HCT116 (cell line): ENCODE measurements at regions not wholly inside any gene's neighbourhood (a gene's known extent, or its start where the extent isn't known, plus 50 kb on each side); places are given as distances from the start of the nearest gene placed in this dataset.

Experiments
- ATAC-seq: fragments of 200-7000 bp; cut with Tn5 transposase; 2 replicates; pipeline ENCODE4 v1.9.1; 2020; ENCODE audit warnings: mild to moderate bottlenecking, moderate library complexity
- BruUV-seq: library from RNA; stranded (reverse); fragments of 400-500 nt; replicated peaks from 2 replicates; lab custom pipeline; 2021; lab: Mats Ljungman, UMichigan
- CTCF ChIA-PET: fragments of 300-600 bp; sonication (Branson Sonifier 250); formaldehyde crosslinking; loops from one replicate; lab custom pipeline; 2021; ENCODE audit warnings: antibody characterized with exemption; lab: Charles Lee
- POLR2A ChIA-PET: fragments of 300-600, 350-600 bp; sonication (Branson Sonifier 250); formaldehyde crosslinking; loops from one replicate; lab custom pipeline; 2021; ENCODE audit warnings: antibody characterized with exemption; lab: Charles Lee
- RAD21 ChIA-PET, 2 experiments: fragments of 300-600 bp; sonication (Branson Sonifier 250); formaldehyde crosslinking; loops; one replicate each; lab custom pipeline; 2023; ENCODE audit warnings: low total read pairs in 2 of 2; ENCODE audit not compliant: uncharacterized antibody in 2 of 2, unreplicated experiment in 2 of 2, low non-redundant PET in 1 of 2; lab: Charles Lee
- DNase-seq: peaks from one replicate; pipeline ENCODE4 v3.0.0-alpha.2; 2010; ENCODE audit warnings: low read depth, low spot score
- H2AFZ ChIP-seq: fragments of 200-600 bp; shearing (Covaris generic), sonication (generic); 2 replicates; pipeline ENCODE4 v1.6.1; 2017; ENCODE audit warnings: low read depth, mixed run types, mixed read lengths, antibody characterized with exemption, low read length; ENCODE audit not compliant: poor library complexity, severe bottlenecking
- H3K27ac ChIP-seq: 2 replicates; pipeline ENCODE4 v1.5.1; 2012; ENCODE audit warnings: low read depth, low read length
- H3K27me3 ChIP-seq: fragments of 200-600 bp; sonication (generic); 2 replicates; pipeline ENCODE4 v1.6.1; 2016; ENCODE audit warnings: mixed run types, low read length, mixed read lengths; ENCODE audit not compliant: insufficient read depth
- H3K36me3 ChIP-seq, 2 experiments: fragments of 200-500 bp in 1 of 2; fragments of 200-600 bp in 1 of 2; sonication (Bioruptor generic) in 1 of 2; sonication (generic) in 1 of 2; 2 replicates each; pipeline versions ENCODE4 v1.5.1 to v1.6.1; 2014 to 2016; ENCODE audit warnings: low read length in 2 of 2, inconsistent platforms in 1 of 2, mixed read lengths in 1 of 2, mixed run types in 1 of 2; ENCODE audit not compliant: insufficient read depth in 2 of 2, control insufficient read depth in 1 of 2
- H3K4me1 ChIP-seq, 2 experiments: fragments of 200-600 bp in 1 of 2; sonication (generic) in 1 of 2; 2 replicates each; pipeline versions ENCODE4 v1.5.1 to v1.6.1; 2012 to 2017; ENCODE audit warnings: low read length in 2 of 2, inconsistent platforms in 1 of 2, mild to moderate bottlenecking in 1 of 2, mixed read lengths in 1 of 2, mixed run types in 1 of 2, moderate library complexity in 1 of 2; ENCODE audit not compliant: insufficient read depth in 2 of 2, control insufficient read depth in 1 of 2
- H3K4me2 ChIP-seq: fragments of 200-600 bp; sonication (generic); 2 replicates; pipeline ENCODE4 v1.6.1; 2017; ENCODE audit warnings: mixed run types, low read length, mixed read lengths
- H3K4me3 ChIP-seq, 2 experiments: fragments of 200-600 bp in 1 of 2; sonication (generic) in 1 of 2; replicated peaks in 1 of 2; 2 replicates each; pipeline ENCODE4 v1.5.1; 2011 to 2016; ENCODE audit warnings: low read length in 2 of 2, control low read depth in 1 of 2, low read depth in 1 of 2, mild to moderate bottlenecking in 1 of 2, mixed read lengths in 1 of 2, mixed run types in 1 of 2
- H3K79me2 ChIP-seq: fragments of 200-600 bp; sonication (generic); 2 replicates; pipeline ENCODE4 v1.6.1; 2017; ENCODE audit warnings: mild to moderate bottlenecking, mixed run types, low read length, moderate library complexity, mixed read lengths; ENCODE audit not compliant: insufficient read depth
- H3K9ac ChIP-seq: fragments of 200-600 bp; sonication (generic); 2 replicates; pipeline ENCODE4 v1.6.1; 2016; ENCODE audit warnings: low read length, mixed read lengths
- H3K9me2 ChIP-seq: fragments of 200-600 bp; sonication (generic), shearing (Covaris generic); 2 replicates; pipeline ENCODE4 v1.6.1; 2017; ENCODE audit warnings: mixed run types, mild to moderate bottlenecking, moderate library complexity; ENCODE audit not compliant: insufficient read depth
- H3K9me3 ChIP-seq, 2 experiments: fragments of 200-500 bp in 1 of 2; fragments of 200-600 bp in 1 of 2; sonication (Bioruptor generic) in 1 of 2; sonication (generic) in 1 of 2; 2 replicates each; pipeline ENCODE4 v1.6.1; 2014 to 2017; ENCODE audit warnings: low read length in 2 of 2, mixed read lengths in 2 of 2, inconsistent platforms in 1 of 2, low read depth in 1 of 2, mild to moderate bottlenecking in 1 of 2, mixed run types in 1 of 2, moderate library complexity in 1 of 2; ENCODE audit not compliant: control insufficient read depth in 1 of 2, insufficient read depth in 1 of 2
- H4K20me1 ChIP-seq: fragments of 200-600 bp; sonication (generic), shearing (Covaris generic); 2 replicates; pipeline ENCODE4 v1.6.1; 2017; ENCODE audit warnings: mixed run types, mild to moderate bottlenecking, moderate library complexity; ENCODE audit not compliant: insufficient read depth
- ATF3 ChIP-seq: IDR thresholded peaks from 2 replicates; pipeline ENCODE4 v1.6.1; 2012
- JUND ChIP-seq: IDR thresholded peaks from 2 replicates; pipeline ENCODE4 v1.6.1; 2012
- MAX ChIP-seq: IDR thresholded peaks from 2 replicates; pipeline ENCODE4 v1.6.1; 2012
- POLR2AphosphoS5 ChIP-seq: IDR thresholded peaks from 2 replicates; pipeline ENCODE4 v1.6.1; 2011; ENCODE audit warnings: mild to moderate bottlenecking, low read depth, low read length, moderate library complexity
- SIN3A ChIP-seq: IDR thresholded peaks from 2 replicates; pipeline ENCODE4 v1.6.1; 2012; ENCODE audit warnings: low read depth
- intact Hi-C: fragments of 100-400 bp; cut with micrococcal nuclease; formaldehyde crosslinking; loops from 2 replicates; pipeline ENCODE4 v1.10.0; 2022

- intact Hi-C loops, result no loop called here
- CTCF ChIA-PET, result no interaction called here
These were observed 577.8 kb downstream of the PYDC2 start for GRCh38 chr3:192038726-192039125.

GRCh38 chr3:192039593-192039992, 578.6 kb downstream of the PYDC2 start:
- no peak overlapping the region for H3K4me2 ChIP-seq
- ChIA-PET POLR2A (interaction anchor here (0.6 kb wide), 1 partner anchor 110 kb away, joined by 4 read pairs; no protein-coding TSS in a partner anchor), CTCF (no interaction called here), RAD21 (no interaction called here)
- no peaks in the 10 kb centered on the region for H3K27me3 ChIP-seq
- no peak overlapping the region for H3K9ac ChIP-seq
- BruUV-seq, result no TSS peak
- H3K27ac ChIP-seq, result no peak overlapping the region
- no peaks in the 10 kb centered on the region for H4K20me1 ChIP-seq
- no peaks in the 10 kb centered on the region for H3K4me1 ChIP-seq
- no peaks in the 10 kb centered on the region for H3K36me3 ChIP-seq
- H3K79me2 ChIP-seq, result no peaks in the 10 kb centered on the region
- H2AFZ ChIP-seq, result no peak overlapping the region
- ATAC-seq (no peak), DNase-seq (no peak)
- no peaks in the 10 kb centered on the region for H3K9me3 ChIP-seq
- H3K4me3 ChIP-seq, result no peak overlapping the region
- no peak for TF ChIP-seq SIN3A
- no peak for TF ChIP-seq POLR2AphosphoS5
- intact Hi-C loops, result no loop called here
- no peaks in the 10 kb centered on the region for H3K9me2 ChIP-seq

More at GRCh38 chr3:192038726-192039125, 577.8 kb downstream of the PYDC2 start:
- RAD21 ChIA-PET, result no interaction called here
- no TSS peak for BruUV-seq
- H3K79me2 ChIP-seq, result no peaks in the 10 kb centered on the region
- no peaks in the 10 kb centered on the region for H3K36me3 ChIP-seq
- no peak for DNase-seq
- no peaks in the 10 kb centered on the region for H3K4me1 ChIP-seq
- no peaks in the 10 kb centered on the region for H3K9me3 ChIP-seq
- H3K4me3 ChIP-seq, result no peak overlapping the region
- no peak overlapping the region for H3K27ac ChIP-seq
- no peak overlapping the region for H3K9ac ChIP-seq
- POLR2A ChIA-PET, result no interaction called here
- no peak overlapping the region for H2AFZ ChIP-seq
- no peaks in the 10 kb centered on the region for H3K9me2 ChIP-seq
- ATAC-seq, result no peak
- H3K4me2 ChIP-seq, result no peak overlapping the region
- no peaks in the 10 kb centered on the region for H4K20me1 ChIP-seq
- H3K27me3 ChIP-seq, result no peaks in the 10 kb centered on the region
- no peak for TF ChIP-seq ATF3
- TF ChIP-seq JUND, result no peak
- TF ChIP-seq POLR2AphosphoS5, result no peak
- no peak for TF ChIP-seq MAX
